HCT116 (cell line): ENCODE measurements at regions not wholly inside any gene's neighbourhood (a gene's known extent, or its start where the extent isn't known, plus 50 kb on each side); places are given as distances from the start of the nearest gene placed in this dataset.

Experiments
- ATAC-seq: fragments of 200-7000 bp; cut with Tn5 transposase; 2 replicates; pipeline ENCODE4 v1.9.1; 2020; ENCODE audit warnings: mild to moderate bottlenecking, moderate library complexity
- BruUV-seq: library from RNA; stranded (reverse); fragments of 400-500 nt; replicated peaks from 2 replicates; lab custom pipeline; 2021; lab: Mats Ljungman, UMichigan
- CTCF ChIA-PET: fragments of 300-600 bp; sonication (Branson Sonifier 250); formaldehyde crosslinking; loops from one replicate; lab custom pipeline; 2021; ENCODE audit warnings: antibody characterized with exemption; lab: Charles Lee
- POLR2A ChIA-PET: fragments of 300-600, 350-600 bp; sonication (Branson Sonifier 250); formaldehyde crosslinking; loops from one replicate; lab custom pipeline; 2021; ENCODE audit warnings: antibody characterized with exemption; lab: Charles Lee
- RAD21 ChIA-PET, 2 experiments: fragments of 300-600 bp; sonication (Branson Sonifier 250); formaldehyde crosslinking; loops; one replicate each; lab custom pipeline; 2023; ENCODE audit warnings: low total read pairs in 2 of 2; ENCODE audit not compliant: uncharacterized antibody in 2 of 2, unreplicated experiment in 2 of 2, low non-redundant PET in 1 of 2; lab: Charles Lee
- DNase-seq: peaks from one replicate; pipeline ENCODE4 v3.0.0-alpha.2; 2010; ENCODE audit warnings: low read depth, low spot score
- H2AFZ ChIP-seq: fragments of 200-600 bp; shearing (Covaris generic), sonication (generic); 2 replicates; pipeline ENCODE4 v1.6.1; 2017; ENCODE audit warnings: low read depth, mixed run types, mixed read lengths, antibody characterized with exemption, low read length; ENCODE audit not compliant: poor library complexity, severe bottlenecking
- H3K27ac ChIP-seq: 2 replicates; pipeline ENCODE4 v1.5.1; 2012; ENCODE audit warnings: low read depth, low read length
- H3K27me3 ChIP-seq: fragments of 200-600 bp; sonication (generic); 2 replicates; pipeline ENCODE4 v1.6.1; 2016; ENCODE audit warnings: mixed run types, low read length, mixed read lengths; ENCODE audit not compliant: insufficient read depth
- H3K36me3 ChIP-seq, 2 experiments: fragments of 200-500 bp in 1 of 2; fragments of 200-600 bp in 1 of 2; sonication (Bioruptor generic) in 1 of 2; sonication (generic) in 1 of 2; 2 replicates each; pipeline versions ENCODE4 v1.5.1 to v1.6.1; 2014 to 2016; ENCODE audit warnings: low read length in 2 of 2, inconsistent platforms in 1 of 2, mixed read lengths in 1 of 2, mixed run types in 1 of 2; ENCODE audit not compliant: insufficient read depth in 2 of 2, control insufficient read depth in 1 of 2
- H3K4me1 ChIP-seq, 2 experiments: fragments of 200-600 bp in 1 of 2; sonication (generic) in 1 of 2; 2 replicates each; pipeline versions ENCODE4 v1.5.1 to v1.6.1; 2012 to 2017; ENCODE audit warnings: low read length in 2 of 2, inconsistent platforms in 1 of 2, mild to moderate bottlenecking in 1 of 2, mixed read lengths in 1 of 2, mixed run types in 1 of 2, moderate library complexity in 1 of 2; ENCODE audit not compliant: insufficient read depth in 2 of 2, control insufficient read depth in 1 of 2
- H3K4me2 ChIP-seq: fragments of 200-600 bp; sonication (generic); 2 replicates; pipeline ENCODE4 v1.6.1; 2017; ENCODE audit warnings: mixed run types, low read length, mixed read lengths
- H3K4me3 ChIP-seq, 2 experiments: fragments of 200-600 bp in 1 of 2; sonication (generic) in 1 of 2; replicated peaks in 1 of 2; 2 replicates each; pipeline ENCODE4 v1.5.1; 2011 to 2016; ENCODE audit warnings: low read length in 2 of 2, control low read depth in 1 of 2, low read depth in 1 of 2, mild to moderate bottlenecking in 1 of 2, mixed read lengths in 1 of 2, mixed run types in 1 of 2
- H3K79me2 ChIP-seq: fragments of 200-600 bp; sonication (generic); 2 replicates; pipeline ENCODE4 v1.6.1; 2017; ENCODE audit warnings: mild to moderate bottlenecking, mixed run types, low read length, moderate library complexity, mixed read lengths; ENCODE audit not compliant: insufficient read depth
- H3K9ac ChIP-seq: fragments of 200-600 bp; sonication (generic); 2 replicates; pipeline ENCODE4 v1.6.1; 2016; ENCODE audit warnings: low read length, mixed read lengths
- H3K9me2 ChIP-seq: fragments of 200-600 bp; sonication (generic), shearing (Covaris generic); 2 replicates; pipeline ENCODE4 v1.6.1; 2017; ENCODE audit warnings: mixed run types, mild to moderate bottlenecking, moderate library complexity; ENCODE audit not compliant: insufficient read depth
- H3K9me3 ChIP-seq, 2 experiments: fragments of 200-500 bp in 1 of 2; fragments of 200-600 bp in 1 of 2; sonication (Bioruptor generic) in 1 of 2; sonication (generic) in 1 of 2; 2 replicates each; pipeline ENCODE4 v1.6.1; 2014 to 2017; ENCODE audit warnings: low read length in 2 of 2, mixed read lengths in 2 of 2, inconsistent platforms in 1 of 2, low read depth in 1 of 2, mild to moderate bottlenecking in 1 of 2, mixed run types in 1 of 2, moderate library complexity in 1 of 2; ENCODE audit not compliant: control insufficient read depth in 1 of 2, insufficient read depth in 1 of 2
- H4K20me1 ChIP-seq: fragments of 200-600 bp; sonication (generic), shearing (Covaris generic); 2 replicates; pipeline ENCODE4 v1.6.1; 2017; ENCODE audit warnings: mixed run types, mild to moderate bottlenecking, moderate library complexity; ENCODE audit not compliant: insufficient read depth
- CBX3 ChIP-seq: IDR thresholded peaks from 2 replicates; pipeline ENCODE4 v1.6.1; 2012; ENCODE audit warnings: low read depth
- CEBPB ChIP-seq: IDR thresholded peaks from 2 replicates; pipeline ENCODE4 v1.6.1; 2012; ENCODE audit warnings: low read depth
- CTCF ChIP-seq, 3 experiments: fragments of 200-600 bp in 1 of 3; sonication (generic) in 1 of 3; IDR thresholded peaks in 2 of 3; conservative IDR thresholded peaks in 1 of 3; 2 replicates each; pipeline ENCODE4 v1.5.1; 2012 to 2017; ENCODE audit warnings: low read depth in 2 of 3, low read length in 2 of 3, antibody characterized with exemption in 1 of 3, borderline replicate concordance in 1 of 3, control low read depth in 1 of 3, mild to moderate bottlenecking in 1 of 3, mixed read lengths in 1 of 3, mixed run types in 1 of 3, moderate library complexity in 1 of 3; ENCODE audit not compliant: insufficient read depth in 1 of 3
- ELF1 ChIP-seq: IDR thresholded peaks from 2 replicates; pipeline ENCODE4 v1.6.1; 2012; ENCODE audit warnings: low read depth, borderline replicate concordance
- EZH2 ChIP-seq: fragments of 200-600 bp; sonication (generic); IDR thresholded peaks from 2 replicates; pipeline ENCODE4 v1.6.1; 2017; ENCODE audit warnings: antibody characterized with exemption, mixed run types
- FOSL1 ChIP-seq: IDR thresholded peaks from 2 replicates; pipeline ENCODE4 v1.6.1; 2012; ENCODE audit warnings: low read depth
- POLR2AphosphoS5 ChIP-seq: IDR thresholded peaks from 2 replicates; pipeline ENCODE4 v1.6.1; 2011; ENCODE audit warnings: mild to moderate bottlenecking, low read depth, low read length, moderate library complexity
- RAD21 ChIP-seq: IDR thresholded peaks from 2 replicates; pipeline ENCODE4 v1.6.1; 2012; ENCODE audit warnings: low read depth, mild to moderate bottlenecking
- REST ChIP-seq: IDR thresholded peaks from 2 replicates; pipeline ENCODE4 v1.6.1; 2012; ENCODE audit warnings: low read depth
- SIN3A ChIP-seq: IDR thresholded peaks from 2 replicates; pipeline ENCODE4 v1.6.1; 2012; ENCODE audit warnings: low read depth
- TCF7L2 ChIP-seq: IDR thresholded peaks from 2 replicates; pipeline ENCODE4 v1.7.0; 2011; ENCODE audit warnings: borderline replicate concordance, inconsistent platforms; ENCODE audit not compliant: insufficient read depth, insufficient read length; ENCODE audit errors: extremely low read depth
- YY1 ChIP-seq: IDR thresholded peaks from 2 replicates; pipeline ENCODE4 v1.6.1; 2011; ENCODE audit warnings: low read length, low read depth, moderate library complexity, mild to moderate bottlenecking; ENCODE audit not compliant: insufficient replicate concordance; ENCODE audit errors: extremely low read depth
- ZBTB33 ChIP-seq: IDR thresholded peaks from 2 replicates; pipeline ENCODE4 v1.6.1; 2011; ENCODE audit warnings: mild to moderate bottlenecking, low read length, moderate library complexity; ENCODE audit not compliant: insufficient replicate concordance; ENCODE audit errors: extremely low read depth
- ZFX ChIP-seq: fragments of 450-650 bp; IDR thresholded peaks from 2 replicates; pipeline ENCODE4 v1.6.1; 2017
- intact Hi-C: fragments of 100-400 bp; cut with micrococcal nuclease; formaldehyde crosslinking; loops from 2 replicates; pipeline ENCODE4 v1.10.0; 2022

- TF ChIP-seq ZBTB33 (no peak), CEBPB (no peak), TCF7L2 (no peak), EZH2 (no peak), ELF1 (no peak)
Observed at GRCh38 chr17:31692027-31692426, 167.0 kb downstream of the COPRS start (continued).

GRCh38 chr17:31691251-31691905 lies 167.7 kb downstream of the COPRS start:
- ATAC-seq = no peak
- H3K36me3 ChIP-seq = no peaks in the 10 kb centered on the region
- H3K79me2 ChIP-seq = no peaks in the 10 kb centered on the region
- H3K9me2 ChIP-seq = no peaks in the 10 kb centered on the region
- H3K4me2 ChIP-seq = no peak overlapping the region
- CTCF ChIA-PET = no interaction called here
- no peaks in the 10 kb centered on the region for H3K27me3 ChIP-seq
- no peak overlapping the region for H3K9ac ChIP-seq
- no peaks in the 10 kb centered on the region for H3K9me3 ChIP-seq
- no peak overlapping the region for H3K27ac ChIP-seq
- H2AFZ ChIP-seq = no peak overlapping the region
- no peaks in the 10 kb centered on the region for H3K4me1 ChIP-seq
- no peak for DNase-seq
- intact Hi-C loops = no loop called here
- H4K20me1 ChIP-seq = no peaks in the 10 kb centered on the region
- RAD21 ChIA-PET = no interaction called here
- H3K4me3 ChIP-seq = no peak overlapping the region
- no TSS peak for BruUV-seq
- POLR2A ChIA-PET = interaction anchor here (0.5 kb wide), 1 partner anchor 128 kb away, joined by 4 read pairs; no protein-coding TSS in a partner anchor
- TF ChIP-seq POLR2AphosphoS5 (no peak), CTCF (IDR thresholded peaks at IDR 0.05 in 2 of 3, conservative IDR thresholded peaks at IDR 0.05 in 1 of 3; ENCODE audit: borderline replicate concordance in 1 of 3, insufficient read depth in 1 of 3, low read depth in 2 of 3, low read length in 2 of 3) (no peak), CBX3 (no peak), RAD21 (no peak), ZBTB33 (no peak), SIN3A (no peak), YY1 (no peak), FOSL1 (no peak), CEBPB (no peak), ZFX (no peak), REST (no peak)
